HG03575 (cell line): ENCODE measurements at regions not wholly inside any gene's neighbourhood (a gene's known extent, or its start where the extent isn't known, plus 50 kb on each side); places are given as distances from the start of the nearest gene placed in this dataset.

Source experiments
- ATAC-seq: cut with Tn5 transposase; IDR thresholded peaks from one replicate; pipeline ENCODE4 v1.9.1; 2021; ENCODE audit not compliant: unreplicated experiment, insufficient number of reproducible peaks, low FRiP score; ENCODE audit errors: extremely low read depth

DNA sequence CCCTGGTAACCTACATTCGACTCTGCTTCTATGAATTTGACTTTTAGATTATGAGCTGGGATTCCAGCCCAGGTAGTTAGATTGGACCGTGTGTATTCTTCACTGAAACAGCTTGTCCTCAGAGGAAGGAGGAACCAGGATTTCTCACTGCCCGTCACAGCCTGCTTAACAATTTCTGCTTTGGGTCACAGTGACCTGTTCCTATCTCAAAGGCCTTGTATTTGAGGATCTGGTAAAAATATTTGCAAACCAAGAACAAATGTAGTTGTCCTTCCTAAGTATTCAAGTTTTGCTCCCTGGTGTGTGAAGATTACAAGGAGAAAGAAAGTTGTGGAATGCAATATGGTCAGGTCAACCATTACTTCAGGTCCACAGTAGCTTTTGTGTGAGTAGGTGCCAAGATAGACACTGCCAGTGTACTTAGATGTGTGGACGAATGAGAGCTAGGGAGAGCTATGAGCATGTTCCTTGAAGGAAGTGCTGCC is 55.1 kb downstream of the KIF4B start:
- no peak for ATAC-seq

DNA sequence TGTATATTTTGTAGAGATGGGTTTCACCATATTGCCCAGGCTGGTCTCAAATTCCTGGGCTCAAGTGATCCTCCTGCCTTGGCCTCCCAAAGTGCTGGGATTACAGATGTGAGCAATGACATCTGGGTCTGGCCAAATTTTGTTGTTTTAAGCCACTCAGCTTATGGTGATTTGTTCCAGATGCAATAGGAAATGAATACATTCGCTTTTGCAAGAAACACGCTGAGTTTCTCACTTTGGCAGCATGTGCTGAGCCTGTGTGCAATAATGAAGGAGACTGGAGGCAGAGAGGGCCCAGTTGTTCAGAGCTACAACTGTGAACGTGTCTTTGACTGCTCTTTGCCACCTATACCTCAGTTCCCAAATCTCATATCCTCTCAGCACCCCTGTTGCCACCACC is 56.4 kb downstream of the KIF4B start:
- no peak for ATAC-seq

DNA sequence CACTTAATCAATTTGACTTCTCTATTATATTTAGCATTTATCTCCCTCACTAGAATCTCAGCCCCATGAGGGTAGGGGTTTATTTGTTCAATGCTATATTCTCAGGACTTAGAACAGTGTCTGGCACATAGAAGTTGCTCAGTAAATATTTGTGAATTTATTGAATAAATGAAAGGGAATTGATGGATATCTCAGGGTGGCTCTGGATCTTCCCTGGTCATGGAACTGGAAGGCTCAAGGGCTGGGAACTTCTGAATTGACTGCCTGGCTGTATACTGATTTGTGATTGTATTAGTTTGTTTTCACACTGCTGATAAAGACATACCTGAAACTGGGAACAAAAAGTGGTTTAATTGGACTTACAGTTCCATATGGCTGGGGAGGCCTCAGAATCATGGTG is 57.2 kb downstream of the KIF4B start:
- ATAC-seq = no peak

DNA sequence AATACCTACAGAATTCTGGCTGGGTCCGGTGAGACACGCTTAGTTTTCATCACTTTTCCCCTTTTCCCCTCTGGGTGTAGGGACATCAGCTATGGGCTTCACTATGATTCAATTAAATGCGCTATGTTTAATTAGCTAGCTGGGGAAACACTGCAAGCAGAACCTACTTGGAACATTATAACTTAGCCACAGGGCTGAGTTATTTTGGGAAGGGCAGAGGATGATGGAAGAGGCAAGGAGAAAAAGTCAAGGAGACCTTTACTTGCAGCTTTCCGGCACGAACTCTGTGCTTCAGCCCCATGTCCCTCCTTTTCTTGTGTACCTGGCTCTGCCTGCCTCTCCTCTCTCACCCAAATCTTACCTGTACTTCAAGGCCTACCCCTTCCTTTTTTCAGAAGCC is 62.8 kb downstream of the KIF4B start:
- no peak for ATAC-seq

DNA sequence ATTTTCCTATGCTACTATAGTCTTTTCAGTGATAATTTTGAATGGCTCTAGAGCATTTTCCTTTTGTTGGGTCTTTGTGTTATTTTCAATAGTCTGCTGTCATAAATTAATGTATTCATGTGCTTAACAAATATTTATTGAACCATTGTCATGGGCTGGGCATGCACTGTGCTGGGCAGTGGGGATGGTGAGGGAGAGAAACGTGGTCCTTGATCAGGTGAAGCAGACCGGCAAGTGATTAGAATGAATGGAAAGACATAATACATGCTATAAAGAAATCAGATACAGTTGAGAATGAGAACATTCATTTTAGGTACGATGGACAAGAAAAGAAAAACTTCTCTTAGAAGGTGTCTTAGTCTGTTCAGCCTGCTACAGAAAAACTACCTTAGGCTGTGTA is 66.1 kb downstream of the KIF4B start:
- no peak for ATAC-seq

DNA sequence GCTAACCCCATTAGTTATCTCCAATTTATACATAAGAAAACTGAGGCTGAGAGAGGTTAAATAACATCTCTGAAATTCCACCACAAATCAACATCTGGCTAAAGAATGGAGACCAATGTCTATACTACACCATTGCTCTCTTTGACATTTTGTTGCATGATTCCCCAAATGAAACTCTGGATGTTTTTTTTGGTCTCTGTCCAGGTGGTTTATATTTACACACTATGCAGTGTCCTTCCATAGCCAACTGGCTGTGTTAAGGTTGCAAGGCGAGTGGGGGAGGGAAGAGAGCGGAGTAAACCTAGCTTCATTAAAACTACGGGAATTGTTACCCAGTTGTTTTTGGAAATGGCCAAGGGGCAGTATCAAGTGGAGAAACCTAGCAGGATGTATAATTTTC is 67.2 kb downstream of the KIF4B start:
- no peak for ATAC-seq

DNA sequence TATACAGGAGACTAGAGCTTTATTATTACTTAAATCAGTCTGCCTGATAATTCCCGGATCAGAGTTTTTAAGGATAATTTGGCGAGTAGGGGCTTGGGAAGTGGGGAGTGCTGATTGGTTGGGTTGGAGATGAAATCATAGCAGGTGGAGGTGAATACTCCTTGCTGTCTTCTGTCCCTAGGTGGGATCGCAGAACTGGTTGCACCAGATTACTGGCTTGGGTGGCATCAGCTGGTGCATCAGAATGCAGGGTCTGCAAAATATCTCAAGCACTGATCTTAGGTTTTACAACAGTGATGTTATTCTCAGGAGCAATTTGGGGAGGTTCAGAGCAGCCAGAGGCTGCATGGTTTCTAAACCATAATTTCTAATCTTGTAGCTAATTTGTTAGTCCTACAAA is 68.1 kb downstream of the KIF4B start:
- no peak for ATAC-seq

DNA sequence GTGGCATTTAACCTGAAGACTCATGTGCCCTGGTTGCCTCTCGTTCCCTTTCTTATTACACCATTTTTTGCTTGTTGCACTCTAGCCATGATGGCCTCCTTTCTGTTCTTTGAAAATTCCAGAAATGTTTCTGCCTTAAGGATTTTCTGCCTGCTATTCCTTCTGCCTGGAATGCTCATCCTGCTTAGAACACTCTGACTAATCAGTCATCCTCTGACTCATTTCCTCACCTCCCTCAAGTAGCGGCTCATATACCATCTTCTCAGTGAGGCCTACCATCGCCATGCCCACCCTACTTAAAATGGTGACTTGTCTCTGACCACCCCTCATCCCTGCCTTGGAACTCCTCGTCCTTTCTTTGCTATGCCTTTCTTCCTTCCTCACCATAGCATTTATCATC is 68.8 kb downstream of the KIF4B start:
- ATAC-seq = no peak

DNA sequence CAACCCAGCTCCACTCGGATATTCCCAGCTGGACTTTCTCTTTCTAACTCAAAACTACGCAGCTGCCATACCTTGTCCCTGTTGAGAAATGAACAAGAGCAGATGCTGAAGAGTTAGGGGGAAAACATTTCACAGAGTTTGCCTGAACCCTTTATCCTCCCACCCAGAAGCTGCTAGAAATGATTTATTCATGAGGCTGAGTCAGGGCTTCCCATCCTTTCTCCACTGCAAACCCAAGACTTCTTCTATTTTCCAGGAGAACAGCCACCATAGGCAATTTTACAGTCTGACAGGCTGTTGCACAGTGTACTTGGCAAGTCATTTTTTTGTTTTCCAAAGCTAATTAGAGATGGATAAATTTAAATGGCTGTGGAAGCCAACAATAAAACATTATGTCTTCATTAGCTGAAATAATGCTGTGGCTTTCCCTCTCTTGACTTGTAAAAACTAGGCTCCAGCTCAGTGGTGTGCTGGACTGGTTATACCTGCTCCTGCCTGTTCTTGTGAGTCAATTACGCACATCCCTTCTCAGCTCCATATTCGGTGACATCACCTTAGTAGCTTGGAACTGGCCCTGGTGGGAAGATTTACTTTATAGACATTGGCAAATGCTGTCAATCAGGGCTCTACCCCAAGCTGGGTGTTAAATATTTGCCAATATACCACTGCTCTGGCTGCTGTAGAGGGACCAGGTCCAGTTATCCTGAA is 71.9 kb downstream of the KIF4B start:
- no peak for ATAC-seq

DNA sequence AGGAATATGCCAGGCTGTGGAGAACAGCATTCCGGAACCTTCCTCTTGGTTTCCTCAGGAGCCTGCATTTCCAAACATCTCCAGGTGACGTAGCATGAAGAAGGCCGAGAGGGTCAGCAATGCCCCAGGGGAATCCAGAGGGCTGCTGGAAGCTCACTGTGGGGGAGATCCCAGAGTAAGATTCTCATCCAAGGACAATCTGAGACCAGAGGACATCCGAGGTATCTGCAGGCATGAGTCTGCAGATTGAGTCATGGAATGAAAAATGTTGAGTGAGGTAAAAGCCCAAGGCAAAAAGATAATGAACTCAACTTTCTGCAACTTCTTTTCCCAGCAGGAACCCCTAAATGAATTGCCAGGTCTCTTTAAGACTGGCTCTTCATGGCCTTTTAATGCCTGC is 73.5 kb downstream of the KIF4B start:
- ATAC-seq = no peak

DNA sequence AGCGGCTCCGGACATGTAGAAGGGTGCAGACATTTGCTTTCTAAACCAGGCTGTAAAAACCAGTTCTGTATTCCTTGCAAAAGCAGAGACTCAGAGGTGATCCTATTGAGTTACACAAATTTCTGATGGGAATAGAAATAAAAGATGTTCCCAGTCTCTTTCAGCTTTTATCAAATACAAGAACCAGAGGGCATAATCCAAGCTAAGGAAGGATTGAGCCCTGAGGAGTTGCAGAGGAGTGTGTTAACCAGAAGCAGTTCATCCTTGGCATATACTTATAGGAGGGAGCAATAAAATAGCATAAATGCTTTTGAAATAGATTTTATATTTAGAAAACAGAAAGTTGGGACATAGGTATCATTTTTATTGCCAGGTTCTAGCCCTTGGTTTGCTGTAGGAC is 75.3 kb downstream of the KIF4B start:
- no peak for ATAC-seq

DNA sequence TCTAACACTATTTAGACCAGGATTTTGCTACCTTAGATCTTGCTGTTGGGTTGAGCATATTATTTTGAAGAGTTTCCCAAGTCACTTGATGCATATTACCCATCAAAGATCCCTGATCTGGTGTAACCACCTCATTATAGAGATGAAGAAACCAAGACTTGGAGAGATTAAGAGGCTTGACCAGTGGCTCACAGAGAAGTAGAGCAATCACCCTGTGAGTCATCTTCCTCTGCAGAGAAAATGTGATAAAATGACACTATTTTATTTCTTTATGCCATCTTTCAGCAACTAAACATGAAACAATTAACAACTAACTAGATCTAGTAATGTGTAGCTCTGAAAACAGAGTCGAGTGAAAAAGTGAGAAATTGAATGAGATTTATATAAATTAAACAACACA is 76.1 kb downstream of the KIF4B start:
- no peak for ATAC-seq

DNA sequence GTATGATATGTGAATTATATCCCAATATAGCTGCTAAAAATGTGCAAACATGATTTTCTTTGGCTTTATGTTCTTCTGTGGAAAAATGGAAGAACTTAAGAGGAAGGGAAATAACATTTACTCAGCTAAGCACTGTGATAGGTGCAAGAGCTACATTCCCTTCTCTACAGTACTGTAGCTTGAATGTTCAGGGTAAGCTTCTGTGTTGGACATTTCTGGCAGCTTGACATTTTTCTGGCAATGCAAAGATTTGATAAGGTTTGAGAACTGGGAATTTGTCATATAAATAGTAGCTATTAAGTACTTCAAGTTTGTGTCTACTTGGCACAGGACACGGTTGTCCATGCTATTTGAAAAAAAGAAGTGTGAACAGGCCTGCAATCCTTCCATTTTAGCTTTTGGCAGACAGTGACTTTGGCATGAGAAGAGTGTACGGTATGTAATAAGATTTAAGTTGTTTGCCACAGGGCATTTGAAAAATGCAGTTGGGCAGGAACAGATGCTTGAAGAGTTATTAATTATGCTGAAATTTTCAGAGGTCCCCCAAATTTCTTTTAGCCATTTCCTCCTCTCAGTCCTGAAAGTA is 77.6 kb downstream of the KIF4B start:
- ATAC-seq = no peak

DNA sequence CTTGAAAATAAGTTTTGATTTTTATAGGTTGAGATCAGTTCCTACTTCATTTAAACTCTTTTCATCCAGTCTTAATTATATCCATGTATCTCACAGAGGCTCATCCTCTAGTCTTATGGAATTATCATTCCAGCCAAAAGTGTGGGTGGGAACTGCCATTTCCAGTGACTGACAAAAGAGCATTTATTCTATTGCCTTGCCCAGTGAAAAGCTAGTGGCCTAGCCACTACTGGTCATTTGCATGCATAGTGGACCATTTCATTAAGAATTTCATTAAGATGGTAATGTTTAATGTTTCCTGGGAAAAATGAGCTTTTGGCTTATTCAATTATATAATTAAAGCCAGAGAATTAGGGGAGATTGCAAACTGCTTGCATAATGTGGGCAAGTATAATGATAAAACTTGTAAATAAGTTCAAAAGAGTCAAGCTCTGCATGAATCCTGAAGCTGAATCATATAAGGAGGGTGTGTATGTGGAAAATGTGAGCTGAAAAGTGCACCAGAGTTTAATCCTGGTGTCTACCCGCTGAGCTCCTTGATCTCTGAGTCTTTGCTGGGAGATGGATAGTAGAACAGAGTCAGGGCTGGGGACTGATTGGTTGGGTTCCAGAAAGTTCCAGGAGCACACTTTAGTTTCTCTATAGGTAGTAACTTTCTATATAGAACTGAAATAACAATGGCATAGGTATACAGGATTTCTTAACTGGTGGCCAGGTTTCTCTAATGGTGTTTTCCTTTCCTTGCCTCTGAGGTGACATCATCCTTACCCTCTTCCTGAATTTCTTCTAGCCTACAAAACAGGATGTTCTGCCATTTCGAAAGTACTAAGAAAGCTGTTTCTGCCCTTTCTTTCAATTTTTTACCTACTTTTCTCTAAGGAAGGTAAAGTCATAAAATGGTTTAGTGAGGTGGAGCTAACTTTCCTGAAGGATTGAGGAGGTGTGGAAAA is 78.5 kb downstream of the KIF4B start:
- ATAC-seq = no peak

DNA sequence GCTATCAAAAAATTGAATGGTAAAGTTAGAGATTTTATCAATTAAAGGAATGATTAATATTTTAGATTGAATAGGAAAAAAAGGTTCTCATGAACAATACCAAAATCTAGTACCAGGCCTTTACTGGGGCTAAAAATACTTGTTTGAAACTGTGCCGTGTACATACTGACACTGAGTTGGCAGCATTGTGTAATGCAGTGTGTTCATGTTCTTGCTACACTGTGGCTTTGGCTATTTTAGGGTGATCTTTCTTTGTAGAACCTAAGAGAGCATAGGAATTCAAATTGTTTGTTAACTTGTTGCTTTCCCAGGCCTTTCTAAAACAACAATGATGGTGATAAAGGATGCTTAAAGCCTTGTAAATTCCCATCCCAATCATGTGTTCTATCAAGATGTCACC is 80.9 kb downstream of the KIF4B start:
- ATAC-seq = no peak

DNA sequence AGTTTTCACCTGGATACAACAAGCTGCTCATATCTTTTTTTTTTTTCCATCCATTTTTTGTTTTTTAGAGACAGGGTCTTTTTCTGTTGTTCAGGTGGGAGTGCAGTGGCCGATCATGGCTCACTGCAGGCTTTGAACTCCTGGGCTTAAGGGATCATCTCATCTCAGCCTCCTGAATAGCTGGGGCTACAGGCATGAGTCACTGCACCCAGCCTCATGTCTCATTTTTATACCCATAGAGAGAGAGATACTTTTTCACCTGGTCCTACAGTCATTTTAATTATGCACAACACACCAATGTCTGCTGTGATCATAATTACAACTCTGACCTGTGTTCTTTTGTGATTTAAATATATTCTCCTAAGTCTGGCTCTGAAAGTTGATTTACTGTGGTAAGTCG is 84.4 kb downstream of the KIF4B start:
- ATAC-seq = no peak

DNA sequence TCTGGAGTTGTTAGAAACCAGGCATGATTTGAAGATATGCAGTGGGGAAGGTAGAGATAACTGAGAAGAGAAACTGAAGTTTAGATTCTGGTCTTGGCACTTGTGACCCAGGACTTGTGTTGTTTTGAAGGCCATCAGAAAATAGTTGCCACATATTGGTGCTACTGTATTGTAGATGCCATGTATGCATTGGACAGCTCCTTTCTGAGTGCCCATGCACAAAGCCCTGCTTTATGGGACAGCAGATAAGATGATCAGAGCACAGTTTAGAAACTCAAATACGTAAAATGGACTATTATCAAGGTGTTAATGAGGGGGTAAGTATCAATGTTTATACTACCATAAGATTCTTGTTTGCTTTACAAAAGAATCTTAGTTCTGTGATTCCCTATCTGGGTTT is 84.9 kb downstream of the KIF4B start:
- no peak for ATAC-seq

DNA sequence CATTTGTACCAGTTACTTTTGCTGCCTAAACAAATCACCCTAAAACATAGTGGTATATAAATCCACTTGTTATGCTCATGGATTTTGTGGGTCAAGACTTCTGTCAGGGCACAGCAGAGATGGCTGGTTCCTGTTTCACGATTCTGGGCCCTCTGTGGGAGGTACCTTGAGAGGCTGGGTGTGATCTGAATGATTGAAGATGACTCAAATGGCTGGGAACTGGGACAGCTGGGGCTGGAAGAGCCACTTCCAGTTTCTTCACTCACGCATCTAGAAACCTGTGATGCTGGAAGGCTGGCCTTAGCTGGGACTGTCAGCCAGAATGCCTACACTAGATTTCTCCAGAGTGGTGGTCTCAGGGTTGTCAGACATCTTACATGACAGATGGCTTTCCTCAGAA is 88.1 kb downstream of the KIF4B start:
- ATAC-seq = no peak

DNA sequence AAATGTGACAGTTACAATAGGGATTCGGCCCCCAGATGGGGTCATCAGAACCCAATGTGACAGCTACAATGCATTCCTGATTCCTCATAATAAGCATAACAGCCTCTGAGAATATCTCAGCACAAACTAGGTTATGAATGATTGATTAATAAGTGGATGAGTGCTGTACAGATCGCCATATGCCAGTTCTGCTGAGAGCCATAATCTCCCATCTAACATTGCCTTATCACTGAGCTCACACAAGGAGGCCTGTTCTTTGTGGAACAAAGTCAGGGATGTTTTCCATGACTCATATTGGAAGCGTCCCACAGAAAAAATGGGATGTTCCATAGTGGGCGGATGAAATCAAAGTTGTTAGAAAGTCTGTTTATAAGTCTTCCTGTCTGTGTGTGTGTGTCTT is 89.6 kb downstream of the KIF4B start:
- ATAC-seq = no peak

DNA sequence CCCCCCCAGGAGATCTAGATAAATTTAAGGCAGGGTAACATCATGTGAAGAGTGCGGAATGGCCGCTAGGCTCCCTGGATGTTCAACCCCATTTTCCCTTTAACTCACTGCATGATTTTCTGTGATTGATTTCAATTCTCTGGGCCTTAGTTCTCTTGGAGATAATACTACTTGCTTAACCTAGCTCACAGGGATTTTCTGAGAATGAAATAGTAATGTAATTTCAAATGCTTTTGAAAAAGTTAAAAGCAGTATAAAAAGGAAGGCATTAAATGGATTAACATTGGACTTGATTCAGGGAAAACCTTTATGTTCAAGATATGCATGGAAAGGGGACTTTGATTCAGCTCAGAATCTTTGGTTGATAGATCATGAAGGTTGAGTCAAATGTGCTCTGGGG is 90.9 kb downstream of the KIF4B start:
- ATAC-seq = no peak
